Mesodermal cell (in vitro differentiated cells): ENCODE measurements at regions not wholly inside any gene's neighbourhood (a gene's known extent, or its start where the extent isn't known, plus 50 kb on each side); places are given as distances from the start of the nearest gene placed in this dataset.

Experiments
- H3K27ac ChIP-seq: 2 replicates; pipeline ENCODE4 v1.7.0; 2013; ENCODE audit warnings: mild to moderate bottlenecking, low read depth, low read length, moderate library complexity; ENCODE audit not compliant: severe bottlenecking
- H3K36me3 ChIP-seq: 2 replicates; pipeline ENCODE4 v1.7.1; 2013; ENCODE audit warnings: mild to moderate bottlenecking, low read length, moderate library complexity; ENCODE audit not compliant: control insufficient read depth, insufficient read depth
- H3K4me1 ChIP-seq: one replicate; pipeline ENCODE4 v1.7.1; 2013; ENCODE audit warnings: mild to moderate bottlenecking, low read length; ENCODE audit not compliant: insufficient read depth, control insufficient read depth, poor library complexity, severe bottlenecking
- H3K4me3 ChIP-seq: 2 replicates; pipeline ENCODE4 v1.7.0; 2013; ENCODE audit warnings: low read length, control low read depth, mild to moderate bottlenecking; ENCODE audit not compliant: insufficient read depth, poor library complexity, severe bottlenecking; ENCODE audit errors: extremely low read depth
- H3K9me3 ChIP-seq: 2 replicates; pipeline ENCODE4 v1.7.1; 2013; ENCODE audit warnings: mild to moderate bottlenecking, low read length, moderate library complexity; ENCODE audit not compliant: control insufficient read depth
- WGBS, 2 experiments: methylation state at CpG; one replicate each; pipeline ENCODE4 v1.1.5; 2013; ENCODE audit warnings: missing lambda C conversion rate in 2 of 2; ENCODE audit not compliant: insufficient coverage in 2 of 2; 5-methylcytosine and 5-hydroxymethylcytosine counted together

GRCh38 chr12:3973269-3973884 lies 100.2 kb upstream of the PARP11 start:
- Histone ChIP-seq H3K4me1 (no peaks in the 10 kb centered on the region), H3K4me3 (no peak overlapping the region), H3K9me3 (peaks cover 3% of the 10 kb centered on the region), H3K27ac (no peak overlapping the region), H3K36me3 (no peaks in the 10 kb centered on the region)
- 90 to 95% methylated on average over 6 to 8 of the region's 14 CpGs for WGBS, 2 experiments

DNA sequence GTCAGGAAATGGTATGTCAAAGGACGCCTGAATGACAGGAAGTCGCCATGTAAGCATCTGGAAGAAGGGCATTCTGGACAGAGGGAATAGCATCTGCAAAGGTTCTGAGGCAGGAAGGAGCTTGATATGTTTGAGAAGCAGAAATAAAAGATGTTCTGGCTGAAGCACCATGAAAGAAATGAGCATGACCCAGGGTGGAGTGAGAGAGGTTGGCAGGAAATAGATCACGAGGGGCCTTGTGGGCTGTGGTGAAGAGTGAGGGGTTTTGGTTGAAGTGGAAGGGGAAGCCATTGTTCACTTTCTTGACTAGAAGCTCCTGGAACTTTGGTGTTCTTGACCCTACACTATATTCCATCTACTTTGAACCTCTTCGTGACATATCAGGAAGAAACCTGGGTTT lies 99.4 kb upstream of the PARP11 start:
- Histone ChIP-seq H3K9me3 (peaks cover 3% of the 10 kb centered on the region), H3K4me3 (no peak overlapping the region), H3K36me3 (no peaks in the 10 kb centered on the region), H3K27ac (no peak overlapping the region), H3K4me1 (no peaks in the 10 kb centered on the region)
- WGBS, 2 experiments = 38 to 69% methylated on average over 2 to 4 of the region's 4 CpGs

DNA sequence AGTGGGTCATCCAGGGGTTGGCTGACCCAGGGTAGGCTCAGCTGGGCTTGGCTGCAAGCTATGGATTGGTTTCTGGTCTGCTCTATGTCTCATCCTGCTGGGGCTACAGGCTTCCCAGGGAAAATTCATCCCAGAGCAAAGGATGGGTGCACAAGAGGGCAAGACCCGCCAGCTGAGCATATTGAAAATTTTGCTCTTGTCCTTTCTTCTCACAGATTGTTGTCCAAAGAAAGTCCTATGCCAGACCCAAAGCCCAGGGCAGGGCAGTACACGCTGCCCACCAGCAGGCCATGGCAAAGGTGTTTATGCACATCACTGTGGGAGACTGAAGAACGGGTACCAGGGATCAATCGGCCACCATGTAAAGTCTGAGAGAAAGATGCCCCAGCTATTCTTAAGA lies 95.3 kb upstream of the PARP11 start:
- Histone ChIP-seq H3K4me1 (peaks cover 5% of the 10 kb centered on the region), H3K9me3 (peaks cover 3% of the 10 kb centered on the region), H3K36me3 (no peaks in the 10 kb centered on the region), H3K4me3 (no peak overlapping the region), H3K27ac (peak overlapping the region; percentile 43)
- 91 to 97% methylated on average over 4 of the region's 4 CpGs for WGBS, 2 experiments

DNA sequence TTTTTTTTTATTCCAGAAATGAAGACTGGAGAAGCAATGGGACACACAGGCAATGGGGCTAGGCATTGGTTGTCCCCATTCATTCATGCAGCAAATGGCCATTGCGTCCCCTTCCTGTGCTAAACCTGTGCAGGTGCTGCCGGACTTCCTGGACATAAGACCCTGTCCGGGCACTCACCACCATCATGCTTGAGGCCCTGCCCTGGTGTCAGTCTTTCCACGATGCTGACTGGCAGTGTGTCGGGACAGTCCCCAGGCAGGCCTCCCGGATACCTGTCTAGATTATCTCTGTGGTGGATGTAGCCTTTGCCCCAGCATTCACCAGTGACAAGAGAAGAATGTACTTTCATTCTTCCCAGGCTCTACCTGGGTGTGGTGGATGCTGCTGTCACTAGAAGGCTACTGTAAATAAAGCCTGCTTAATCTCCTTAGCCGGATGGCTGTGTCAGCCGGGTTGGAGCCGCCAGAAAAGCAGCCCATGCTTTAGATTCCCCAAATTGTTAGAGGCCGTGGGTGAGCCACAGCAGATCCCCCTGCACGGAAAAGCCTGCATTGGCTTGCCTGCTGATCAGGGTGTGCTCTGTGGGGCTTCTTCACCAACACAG lies 94.5 kb upstream of the PARP11 start:
- 61 to 86% methylated on average over 6 to 10 of the region's 11 CpGs for WGBS, 2 experiments
- Histone ChIP-seq H3K36me3 (no peaks in the 10 kb centered on the region), H3K27ac (peak overlapping the region; percentile 43), H3K4me1 (peaks cover 5% of the 10 kb centered on the region), H3K4me3 (no peak overlapping the region), H3K9me3 (peaks cover 2% of the 10 kb centered on the region)

DNA sequence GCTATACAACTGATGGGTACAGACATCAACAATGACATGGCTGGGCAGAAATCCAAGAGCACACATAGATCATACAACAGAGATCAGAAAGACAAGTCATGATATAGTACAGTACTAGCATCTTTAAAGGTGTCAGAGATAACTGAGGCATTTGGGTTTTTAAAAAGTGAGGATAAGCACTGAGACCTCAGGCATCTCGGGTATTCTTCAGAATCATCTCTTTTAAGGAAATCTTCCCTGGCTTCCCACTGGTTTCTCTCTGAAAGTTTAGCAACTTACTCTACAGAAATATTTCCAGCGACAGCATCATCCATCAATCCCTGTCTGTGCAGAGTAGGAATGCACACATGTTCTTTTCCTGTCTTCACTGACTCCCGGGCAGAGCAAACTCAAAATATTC lies 93.2 kb upstream of the PARP11 start:
- Histone ChIP-seq H3K4me1 (peaks cover 5% of the 10 kb centered on the region), H3K27ac (peak overlapping the region; percentile 12)
- WGBS, 2 experiments = 83 to 90% methylated on average over 1 to 3 of the region's 3 CpGs

DNA sequence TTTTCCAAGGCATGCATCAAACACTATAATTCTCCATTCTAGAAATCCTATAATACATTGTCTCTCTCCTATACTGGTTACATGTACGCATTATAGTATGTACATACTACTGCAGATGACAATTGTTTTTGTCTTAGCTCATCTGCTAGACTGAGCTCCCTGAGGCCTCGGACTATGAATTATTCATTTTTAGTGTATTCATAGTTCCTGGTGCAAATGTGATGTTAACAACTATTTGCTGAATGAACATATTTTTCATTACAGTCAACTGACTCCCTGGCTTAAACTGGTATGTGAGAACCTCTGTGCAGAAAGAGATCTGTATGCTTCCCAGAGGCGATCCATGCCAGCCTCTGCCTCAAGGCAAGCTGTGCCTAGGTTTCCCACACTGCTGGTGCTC lies 91.8 kb upstream of the PARP11 start:
- Histone ChIP-seq H3K9me3 (no peaks in the 10 kb centered on the region), H3K27ac (no peak overlapping the region), H3K4me1 (peaks cover 5% of the 10 kb centered on the region), H3K36me3 (no peaks in the 10 kb centered on the region), H3K4me3 (no peak overlapping the region)
- 100% methylated on average over 1 of the region's 3 CpGs for WGBS, 2 experiments

More for the DNA sequence above, 93.2 kb upstream of the PARP11 start:
- Histone ChIP-seq H3K9me3 (no peaks in the 10 kb centered on the region), H3K36me3 (no peaks in the 10 kb centered on the region), H3K4me3 (no peak overlapping the region)

DNA sequence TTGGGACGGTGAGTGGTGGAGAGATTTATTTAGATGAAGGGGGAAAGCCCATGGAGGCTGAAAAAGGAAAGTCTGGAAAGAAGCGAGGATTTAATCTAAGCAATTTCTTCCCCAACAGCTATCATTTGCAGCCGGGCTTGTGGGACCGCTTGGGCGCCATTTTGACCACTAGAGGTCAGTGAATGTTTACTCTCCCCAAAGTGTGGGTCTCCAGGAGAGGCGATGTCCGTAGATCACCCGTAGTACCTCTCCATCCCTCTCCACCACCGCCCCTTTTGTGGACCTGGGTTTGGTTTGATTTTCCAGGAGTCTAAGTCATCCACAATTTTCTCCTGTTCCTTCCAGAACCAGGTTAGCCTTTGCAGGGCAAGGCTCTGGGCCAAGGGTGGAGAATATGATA lies 91.2 kb upstream of the PARP11 start:
- H3K4me3 ChIP-seq = no peak overlapping the region
- no peak overlapping the region for H3K27ac ChIP-seq
- H3K4me1 ChIP-seq = peaks cover 5% of the 10 kb centered on the region
- H3K9me3 ChIP-seq = no peaks in the 10 kb centered on the region
- 36 to 64% methylated on average over 5 to 7 of the region's 9 CpGs for WGBS, 2 experiments
- no peaks in the 10 kb centered on the region for H3K36me3 ChIP-seq

DNA sequence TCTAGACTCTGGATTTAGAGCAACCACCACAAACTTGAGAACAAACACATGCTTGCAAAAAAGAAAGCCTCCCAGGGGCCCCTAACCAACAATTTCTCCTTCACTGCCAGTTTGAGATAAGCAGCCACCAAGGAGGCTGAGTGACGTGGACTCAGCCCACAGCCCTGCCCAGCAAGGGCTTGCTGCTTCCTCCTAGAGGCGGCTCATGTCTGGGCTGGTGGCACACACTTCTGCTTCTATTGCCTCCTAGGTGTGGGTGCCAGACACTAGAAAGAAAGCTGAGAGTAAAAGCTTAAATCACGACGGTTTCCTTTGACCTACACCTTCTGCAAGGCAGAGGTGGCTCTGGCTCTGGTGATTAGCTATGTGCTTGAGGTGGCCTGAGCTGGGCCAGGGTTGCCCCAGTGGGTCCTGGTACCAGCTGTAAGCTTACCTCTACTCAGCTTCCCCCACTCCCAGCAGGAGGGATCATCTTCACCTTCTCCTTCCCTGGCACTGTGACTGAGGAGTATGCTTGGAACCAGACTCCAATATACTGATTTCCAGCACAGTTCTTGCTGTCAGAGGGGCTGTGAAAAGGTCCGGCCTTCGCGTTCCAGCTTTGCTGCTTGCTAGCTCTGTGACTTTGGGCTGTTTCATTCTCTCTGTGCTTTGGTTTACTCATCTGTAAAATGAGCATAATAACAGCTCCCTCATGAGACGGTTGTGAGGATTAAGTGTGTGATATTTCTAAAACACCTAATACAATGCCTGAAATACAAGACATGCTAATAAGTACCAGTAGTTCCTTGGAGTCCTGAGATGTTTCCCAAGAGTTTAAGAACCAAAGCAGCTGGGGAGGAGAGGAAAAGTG lies 89.7 kb upstream of the PARP11 start:
- Histone ChIP-seq H3K4me1 (peaks cover 5% of the 10 kb centered on the region), H3K36me3 (no peaks in the 10 kb centered on the region), H3K27ac (no peak overlapping the region), H3K9me3 (no peaks in the 10 kb centered on the region), H3K4me3 (no peak overlapping the region)
- WGBS, 2 experiments = 73 to 91% methylated on average over 4 to 5 of the region's 8 CpGs

GRCh38 chr12:3961591-3961990 lies 88.4 kb upstream of the PARP11 start:
- H3K27ac ChIP-seq = no peak overlapping the region
- peaks cover 5% of the 10 kb centered on the region for H3K4me1 ChIP-seq
- no peaks in the 10 kb centered on the region for H3K9me3 ChIP-seq
- no peaks in the 10 kb centered on the region for H3K36me3 ChIP-seq
- WGBS, 2 experiments = 95 to 96% methylated on average over 7 to 8 of the region's 9 CpGs
- no peak overlapping the region for H3K4me3 ChIP-seq

DNA sequence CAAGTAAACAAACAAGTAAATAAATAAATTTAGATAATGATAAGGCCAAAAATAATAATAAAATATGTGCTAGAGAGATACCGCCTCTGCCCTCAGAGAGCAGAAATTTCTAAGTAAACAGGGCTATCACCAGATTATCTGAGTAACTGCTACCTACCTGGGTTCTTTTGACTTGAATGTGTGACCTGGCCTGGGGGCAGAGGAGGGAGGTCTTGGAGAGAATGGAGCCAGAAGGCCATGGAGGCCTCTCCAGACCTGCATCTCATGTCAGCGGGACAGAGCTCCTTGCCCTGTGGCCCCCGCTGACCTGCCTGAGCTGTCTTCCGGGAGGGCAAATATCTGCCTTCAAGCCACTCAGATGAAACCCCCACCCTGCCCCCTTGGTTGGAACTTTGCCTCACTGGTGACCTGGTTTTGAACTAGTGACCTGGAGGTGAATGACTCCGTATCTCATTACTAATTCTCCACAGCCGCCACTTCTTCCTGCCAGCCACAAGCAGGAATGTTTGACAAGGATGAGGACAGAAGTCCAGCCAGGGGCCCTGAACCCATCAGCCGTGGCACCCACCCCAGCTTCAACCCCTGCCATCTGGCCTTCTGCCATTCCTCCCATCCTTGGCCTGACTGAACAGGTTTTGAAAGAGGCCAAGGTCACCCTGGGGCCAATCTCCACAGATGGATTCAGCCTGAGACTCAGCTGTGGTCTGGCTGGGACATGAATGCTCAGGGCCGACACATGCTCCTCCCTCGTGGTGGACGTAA lies 86.8 kb upstream of the PARP11 start:
- no peaks in the 10 kb centered on the region for H3K9me3 ChIP-seq
- H3K4me1 ChIP-seq = no peaks in the 10 kb centered on the region
- H3K4me3 ChIP-seq = no peak overlapping the region
- H3K27ac ChIP-seq = no peak overlapping the region
- no peaks in the 10 kb centered on the region for H3K36me3 ChIP-seq
- 71 to 96% methylated on average over 2 to 8 of the region's 10 CpGs for WGBS, 2 experiments
